Peyer's patch (tissue), 4 donors: ENCODE measurements at regions not wholly inside any gene's neighbourhood (a gene's known extent, or its start where the extent isn't known, plus 50 kb on each side); places are given as distances from the start of the nearest gene placed in this dataset.

Source experiments
- DNase-seq, 3 donors: peaks; one replicate each; pipeline ENCODE4 v3.0.0-alpha.2; 2017 to 2019
- H3K27ac ChIP-seq, 4 donors: fragments of 200-600 bp; sonication (generic); one replicate each; pipeline ENCODE4 v1.5.1; 2016 to 2019
- H3K27me3 ChIP-seq, 2 donors: fragments of 200-600 bp; sonication (generic); one replicate each; pipeline ENCODE4 v1.5.1; 2019
- H3K36me3 ChIP-seq, 3 donors: fragments of 200-600 bp; sonication (generic); one replicate each; pipeline ENCODE4 v1.5.1; 2016 to 2019
- H3K4me1 ChIP-seq, 4 donors: fragments of 200-600 bp; sonication (generic); one replicate each; pipeline ENCODE4 v1.5.1; 2016 to 2019
- H3K4me3 ChIP-seq, 4 donors: fragments of 200-600 bp; sonication (generic); 1 replicate in 3 of 4; 2 replicates in 1 of 4; pipeline ENCODE4 v1.5.1; 2016 to 2019; ENCODE audit warnings: mild to moderate bottlenecking in 1 of 4
- H3K9me3 ChIP-seq, 4 donors: fragments of 200-600 bp; sonication (generic); one replicate each; pipeline ENCODE4 v1.5.1; 2016 to 2019; ENCODE audit warnings: mild to moderate bottlenecking in 1 of 4
- POLR2A ChIP-seq, 2 donors: fragments of 450-650 bp; IDR thresholded peaks; one replicate each; pipeline ENCODE4 v1.5.1; 2017; ENCODE audit warnings: antibody characterized with exemption in 2 of 2, mild to moderate bottlenecking in 2 of 2, moderate library complexity in 2 of 2
- TF ChIP-seq, protein P1 (sequence below), 6 experiments: fragments of 450-650 bp in 4 of 6; fragments of 200-600 bp in 2 of 6; sonication (generic) in 1 of 6; IDR thresholded peaks; one replicate each; pipeline ENCODE4 v1.5.1; 2017 to 2019; ENCODE audit warnings: antibody characterized with exemption in 6 of 6, mild to moderate bottlenecking in 3 of 6, moderate library complexity in 1 of 6

DNA sequence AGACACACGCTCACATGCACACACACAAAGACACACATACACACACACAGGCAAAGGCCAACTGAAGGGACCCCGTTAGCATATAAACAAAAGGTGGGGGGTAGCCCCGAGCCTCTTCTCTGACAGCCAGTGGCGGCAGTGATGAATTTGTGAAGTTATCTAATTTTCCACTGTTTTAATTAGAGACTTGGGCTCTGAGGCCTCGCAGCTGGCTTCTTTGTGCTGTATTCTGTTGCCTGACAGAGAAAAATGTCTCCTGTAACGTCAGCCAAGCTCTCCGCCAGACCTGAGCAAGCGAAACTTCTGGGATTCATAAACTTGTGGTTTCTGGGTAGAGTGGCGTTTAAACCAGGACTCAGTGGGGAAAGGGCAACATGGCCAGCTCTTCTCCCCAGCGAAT lies 113.9 kb upstream of the FOXF1 start:
- no peak overlapping the region for H3K4me3 ChIP-seq
- H3K27ac ChIP-seq = peak overlapping the region; percentile 46 to 75 (median 66)
- no peak for TF ChIP-seq POLR2A (IDR thresholded peaks at IDR 0.05)
- TF ChIP-seq, protein P1, sequence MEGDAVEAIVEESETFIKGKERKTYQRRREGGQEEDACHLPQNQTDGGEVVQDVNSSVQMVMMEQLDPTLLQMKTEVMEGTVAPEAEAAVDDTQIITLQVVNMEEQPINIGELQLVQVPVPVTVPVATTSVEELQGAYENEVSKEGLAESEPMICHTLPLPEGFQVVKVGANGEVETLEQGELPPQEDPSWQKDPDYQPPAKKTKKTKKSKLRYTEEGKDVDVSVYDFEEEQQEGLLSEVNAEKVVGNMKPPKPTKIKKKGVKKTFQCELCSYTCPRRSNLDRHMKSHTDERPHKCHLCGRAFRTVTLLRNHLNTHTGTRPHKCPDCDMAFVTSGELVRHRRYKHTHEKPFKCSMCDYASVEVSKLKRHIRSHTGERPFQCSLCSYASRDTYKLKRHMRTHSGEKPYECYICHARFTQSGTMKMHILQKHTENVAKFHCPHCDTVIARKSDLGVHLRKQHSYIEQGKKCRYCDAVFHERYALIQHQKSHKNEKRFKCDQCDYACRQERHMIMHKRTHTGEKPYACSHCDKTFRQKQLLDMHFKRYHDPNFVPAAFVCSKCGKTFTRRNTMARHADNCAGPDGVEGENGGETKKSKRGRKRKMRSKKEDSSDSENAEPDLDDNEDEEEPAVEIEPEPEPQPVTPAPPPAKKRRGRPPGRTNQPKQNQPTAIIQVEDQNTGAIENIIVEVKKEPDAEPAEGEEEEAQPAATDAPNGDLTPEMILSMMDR (IDR thresholded peaks at IDR 0.05) = no peak

DNA sequence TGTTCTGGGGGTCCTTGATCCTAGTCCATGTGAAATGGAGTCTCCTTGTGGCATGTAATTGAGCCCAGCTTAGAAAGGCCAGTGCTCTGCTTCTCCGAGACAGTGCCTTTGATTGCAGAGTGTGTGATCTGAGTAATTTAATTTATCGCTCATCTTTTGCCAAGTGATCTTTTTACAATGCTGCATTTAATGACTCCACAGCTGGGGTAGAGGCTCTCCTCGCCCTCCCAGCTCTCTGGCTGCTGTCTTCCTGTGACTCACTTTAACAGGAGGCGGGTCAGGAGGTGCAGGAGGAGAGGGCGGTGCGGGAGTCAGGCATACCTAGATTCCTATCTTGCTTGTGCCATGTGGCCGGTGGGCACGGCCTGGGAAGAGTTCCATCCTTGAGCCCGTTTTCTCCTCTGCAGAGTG lies 113.4 kb upstream of the FOXF1 start:
- peak overlapping the region; percentile 46 to 75 (median 66) for H3K27ac ChIP-seq
- H3K27me3 ChIP-seq = no peaks in the 10 kb centered on the region
- no peaks in the 10 kb centered on the region for H3K9me3 ChIP-seq
- DNase-seq = no peak
- H3K4me1 ChIP-seq = no peaks in the 10 kb centered on the region
- no peak overlapping the region for H3K4me3 ChIP-seq
- no peaks in the 10 kb centered on the region for H3K36me3 ChIP-seq
- no peak for TF ChIP-seq POLR2A (IDR thresholded peaks at IDR 0.05)
- TF ChIP-seq, protein P1 (IDR thresholded peaks at IDR 0.05) = no peak

More for the DNA sequence above, 113.9 kb upstream of the FOXF1 start:
- Histone ChIP-seq H3K9me3 (no peaks in the 10 kb centered on the region), H3K27me3 (no peaks in the 10 kb centered on the region), H3K36me3 (no peaks in the 10 kb centered on the region), H3K4me1 (no peaks in the 10 kb centered on the region)
- peak in 1 of 3 donors; percentile 18 for DNase-seq

- Histone ChIP-seq H3K4me1 (no peaks in the 10 kb centered on the region), H3K27ac (no peak overlapping the region), H3K9me3 (no peaks in the 10 kb centered on the region), H3K4me3 (no peak overlapping the region), H3K27me3 (no peaks in the 10 kb centered on the region), H3K36me3 (no peaks in the 10 kb centered on the region)
- no peak for TF ChIP-seq POLR2A (IDR thresholded peaks at IDR 0.05)
- DNase-seq = no peak
Observed at GRCh38 chr16:86398201-86398600, 112.1 kb upstream of the FOXF1 start.

DNA sequence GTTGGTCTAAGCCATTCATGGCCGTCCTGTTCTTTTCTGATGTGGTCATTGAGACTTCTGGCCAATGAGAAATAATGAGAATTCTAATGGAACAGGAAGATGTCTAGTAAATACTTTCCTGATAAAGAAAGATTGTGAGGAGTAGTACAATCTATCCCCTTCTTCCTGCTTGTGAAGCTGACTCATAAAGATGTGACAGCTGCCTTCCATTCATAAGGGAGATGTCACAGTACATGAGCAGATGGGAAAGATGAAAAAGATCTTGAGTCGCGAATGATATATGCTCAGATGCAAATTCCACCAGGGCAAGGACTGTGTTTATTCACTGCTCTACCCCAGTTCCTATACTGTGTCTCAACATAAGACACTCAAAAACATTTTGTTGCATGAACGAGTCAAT lies 111.7 kb upstream of the FOXF1 start:
- Histone ChIP-seq H3K27me3 (no peaks in the 10 kb centered on the region), H3K36me3 (no peaks in the 10 kb centered on the region), H3K27ac (no peak overlapping the region), H3K4me1 (no peaks in the 10 kb centered on the region), H3K4me3 (no peak overlapping the region), H3K9me3 (no peaks in the 10 kb centered on the region)
- no peak for DNase-seq
- TF ChIP-seq, protein P1 (IDR thresholded peaks at IDR 0.05) = no peak
- no peak for TF ChIP-seq POLR2A (IDR thresholded peaks at IDR 0.05)

GRCh38 chr16:86401126-86401525 lies 109.2 kb upstream of the FOXF1 start:
- no peaks in the 10 kb centered on the region for H3K27me3 ChIP-seq
- no peaks in the 10 kb centered on the region for H3K4me1 ChIP-seq
- TF ChIP-seq, protein P1 (IDR thresholded peaks at IDR 0.05) = no peak
- no peak for TF ChIP-seq POLR2A (IDR thresholded peaks at IDR 0.05)
- no peaks in the 10 kb centered on the region for H3K9me3 ChIP-seq
- no peak overlapping the region for H3K27ac ChIP-seq
- H3K36me3 ChIP-seq = no peaks in the 10 kb centered on the region
- DNase-seq = no peak
- H3K4me3 ChIP-seq = no peak overlapping the region

- H3K9me3 ChIP-seq = no peaks in the 10 kb centered on the region
- H3K4me1 ChIP-seq = no peaks in the 10 kb centered on the region
- TF ChIP-seq POLR2A (IDR thresholded peaks at IDR 0.05) = no peak
- TF ChIP-seq, protein P1 (IDR thresholded peaks at IDR 0.05) = no peak
- H3K4me3 ChIP-seq = no peak overlapping the region
- no peaks in the 10 kb centered on the region for H3K36me3 ChIP-seq
- no peaks in the 10 kb centered on the region for H3K27me3 ChIP-seq
- H3K27ac ChIP-seq = peak overlapping the region in 1 of 4 donors; percentile 16
- no peak for DNase-seq
Observed at GRCh38 chr16:86403085-86403484, 107.2 kb upstream of the FOXF1 start.
